IPS-18a (cell line): ENCODE measurements at regions not wholly inside any gene's neighbourhood (a gene's known extent, or its start where the extent isn't known, plus 50 kb on each side); places are given as distances from the start of the nearest gene placed in this dataset.

Experiments used
- H3K27ac ChIP-seq: one replicate; pipeline ENCODE4 v1.5.1; 2013; ENCODE audit warnings: low read length
- H3K27me3 ChIP-seq: one replicate; pipeline ENCODE4 v1.6.1; 2013; ENCODE audit warnings: mild to moderate bottlenecking, low read length; ENCODE audit not compliant: control insufficient read depth, insufficient read depth
- H3K36me3 ChIP-seq: one replicate; pipeline ENCODE4 v1.6.1; 2013; ENCODE audit warnings: low read depth, low read length; ENCODE audit not compliant: control insufficient read depth
- H3K4me1 ChIP-seq: one replicate; pipeline ENCODE4 v1.6.1; 2013; ENCODE audit warnings: low read depth, low read length; ENCODE audit not compliant: control insufficient read depth
- H3K4me3 ChIP-seq: one replicate; pipeline ENCODE4 v1.5.1; 2013; ENCODE audit warnings: low read length
- H3K9ac ChIP-seq: one replicate; pipeline ENCODE4 v1.6.1; 2013; ENCODE audit warnings: mild to moderate bottlenecking, low read length, moderate library complexity
- H3K9me3 ChIP-seq: one replicate; pipeline ENCODE4 v1.6.1; 2013; ENCODE audit warnings: low read depth, low read length; ENCODE audit not compliant: control insufficient read depth

GRCh38 chr3:82800248-82800647, 1038.8 kb upstream of the GBE1 start:
- Histone ChIP-seq H3K36me3 (no peaks in the 10 kb centered on the region), H3K9ac (no peak overlapping the region), H3K27ac (no peak overlapping the region), H3K9me3 (no peaks in the 10 kb centered on the region), H3K27me3 (no peaks in the 10 kb centered on the region), H3K4me3 (no peak overlapping the region), H3K4me1 (no peaks in the 10 kb centered on the region)

- H3K27ac ChIP-seq: no peak overlapping the region
These were observed 1035.3 kb upstream of the GBE1 start for GRCh38 chr3:82796765-82797164.

GRCh38 chr3:82791241-82791640, 1029.8 kb upstream of the GBE1 start:
- no peaks in the 10 kb centered on the region for H3K36me3 ChIP-seq
- H3K4me3 ChIP-seq: no peak overlapping the region
- no peaks in the 10 kb centered on the region for H3K27me3 ChIP-seq
- no peaks in the 10 kb centered on the region for H3K9me3 ChIP-seq
- H3K9ac ChIP-seq: no peak overlapping the region
- H3K27ac ChIP-seq: no peak overlapping the region
- H3K4me1 ChIP-seq: no peaks in the 10 kb centered on the region

More at GRCh38 chr3:82796765-82797164, 1035.3 kb upstream of the GBE1 start:
- Histone ChIP-seq H3K36me3 (no peaks in the 10 kb centered on the region), H3K4me1 (no peaks in the 10 kb centered on the region), H3K9ac (no peak overlapping the region), H3K4me3 (no peak overlapping the region), H3K9me3 (no peaks in the 10 kb centered on the region), H3K27me3 (no peaks in the 10 kb centered on the region)

- no peak overlapping the region for H3K9ac ChIP-seq
These were observed 1029.1 kb upstream of the GBE1 start for GRCh38 chr3:82790307-82791097.

GRCh38 chr3:82783194-82783593, 1021.7 kb upstream of the GBE1 start:
- Histone ChIP-seq H3K27me3 (no peaks in the 10 kb centered on the region), H3K4me3 (no peak overlapping the region), H3K4me1 (no peaks in the 10 kb centered on the region), H3K9me3 (no peaks in the 10 kb centered on the region), H3K36me3 (no peaks in the 10 kb centered on the region), H3K9ac (no peak overlapping the region), H3K27ac (no peak overlapping the region)

More at GRCh38 chr3:82790307-82791097, 1029.1 kb upstream of the GBE1 start:
- no peaks in the 10 kb centered on the region for H3K9me3 ChIP-seq
- H3K27ac ChIP-seq: no peak overlapping the region
- no peak overlapping the region for H3K4me3 ChIP-seq
- no peaks in the 10 kb centered on the region for H3K4me1 ChIP-seq
- H3K27me3 ChIP-seq: no peaks in the 10 kb centered on the region
- H3K36me3 ChIP-seq: no peaks in the 10 kb centered on the region

- H3K36me3 ChIP-seq: no peaks in the 10 kb centered on the region
- no peaks in the 10 kb centered on the region for H3K27me3 ChIP-seq
- H3K4me1 ChIP-seq: no peaks in the 10 kb centered on the region
- no peak overlapping the region for H3K4me3 ChIP-seq
- H3K9ac ChIP-seq: no peak overlapping the region
- no peak overlapping the region for H3K27ac ChIP-seq
- H3K9me3 ChIP-seq: no peaks in the 10 kb centered on the region
These were observed 1011.8 kb upstream of the GBE1 start for GRCh38 chr3:82773207-82773606.

- H3K9me3 ChIP-seq: no peaks in the 10 kb centered on the region
- H3K4me3 ChIP-seq: no peak overlapping the region
- H3K4me1 ChIP-seq: no peaks in the 10 kb centered on the region
- no peaks in the 10 kb centered on the region for H3K36me3 ChIP-seq
- no peak overlapping the region for H3K9ac ChIP-seq
- no peaks in the 10 kb centered on the region for H3K27me3 ChIP-seq
- H3K27ac ChIP-seq: no peak overlapping the region
These were observed 1003.1 kb upstream of the GBE1 start for GRCh38 chr3:82764521-82764920.

- Histone ChIP-seq H3K9me3 (no peaks in the 10 kb centered on the region), H3K9ac (no peak overlapping the region), H3K36me3 (no peaks in the 10 kb centered on the region), H3K27ac (no peak overlapping the region), H3K27me3 (no peaks in the 10 kb centered on the region), H3K4me1 (no peaks in the 10 kb centered on the region), H3K4me3 (no peak overlapping the region)
These were observed 1000.4 kb upstream of the GBE1 start for GRCh38 chr3:82761858-82762257.

- Histone ChIP-seq H3K9ac (no peak overlapping the region), H3K4me3 (no peak overlapping the region), H3K9me3 (no peaks in the 10 kb centered on the region), H3K27me3 (no peaks in the 10 kb centered on the region), H3K36me3 (no peaks in the 10 kb centered on the region), H3K4me1 (no peaks in the 10 kb centered on the region), H3K27ac (no peak overlapping the region)
These were observed 984.1 kb upstream of the GBE1 start for GRCh38 chr3:82745544-82745943.

- H3K9ac ChIP-seq: no peak overlapping the region
- no peak overlapping the region for H3K27ac ChIP-seq
- H3K36me3 ChIP-seq: no peaks in the 10 kb centered on the region
- H3K4me1 ChIP-seq: no peaks in the 10 kb centered on the region
- H3K27me3 ChIP-seq: no peaks in the 10 kb centered on the region
- no peaks in the 10 kb centered on the region for H3K9me3 ChIP-seq
- H3K4me3 ChIP-seq: no peak overlapping the region
These were observed 981.8 kb upstream of the GBE1 start for GRCh38 chr3:82743196-82743595.

GRCh38 chr3:82741346-82741745, 979.9 kb upstream of the GBE1 start:
- H3K27me3 ChIP-seq: no peaks in the 10 kb centered on the region
- no peak overlapping the region for H3K4me3 ChIP-seq
- H3K9me3 ChIP-seq: no peaks in the 10 kb centered on the region
- no peak overlapping the region for H3K9ac ChIP-seq
- no peak overlapping the region for H3K27ac ChIP-seq
- peaks cover 6% of the 10 kb centered on the region for H3K4me1 ChIP-seq
- H3K36me3 ChIP-seq: no peaks in the 10 kb centered on the region

- H3K27ac ChIP-seq: no peak overlapping the region
- H3K9ac ChIP-seq: no peak overlapping the region
- H3K9me3 ChIP-seq: no peaks in the 10 kb centered on the region
- H3K36me3 ChIP-seq: no peaks in the 10 kb centered on the region
- H3K4me1 ChIP-seq: peaks cover 6% of the 10 kb centered on the region
- no peak overlapping the region for H3K4me3 ChIP-seq
- H3K27me3 ChIP-seq: no peaks in the 10 kb centered on the region
These were observed 977.9 kb upstream of the GBE1 start for GRCh38 chr3:82739390-82739789.
